ENCODE measurements at regions not wholly inside any gene's neighbourhood (a gene's known extent, or its start where the extent isn't known, plus 50 kb on each side); places are given as distances from the start of the nearest gene placed in this dataset.

GRCh38 chr16:9170470-9170869 is 79.0 kb downstream of the HAPSTR1 start (continued):
- TF ChIP-seq, protein P1, sequence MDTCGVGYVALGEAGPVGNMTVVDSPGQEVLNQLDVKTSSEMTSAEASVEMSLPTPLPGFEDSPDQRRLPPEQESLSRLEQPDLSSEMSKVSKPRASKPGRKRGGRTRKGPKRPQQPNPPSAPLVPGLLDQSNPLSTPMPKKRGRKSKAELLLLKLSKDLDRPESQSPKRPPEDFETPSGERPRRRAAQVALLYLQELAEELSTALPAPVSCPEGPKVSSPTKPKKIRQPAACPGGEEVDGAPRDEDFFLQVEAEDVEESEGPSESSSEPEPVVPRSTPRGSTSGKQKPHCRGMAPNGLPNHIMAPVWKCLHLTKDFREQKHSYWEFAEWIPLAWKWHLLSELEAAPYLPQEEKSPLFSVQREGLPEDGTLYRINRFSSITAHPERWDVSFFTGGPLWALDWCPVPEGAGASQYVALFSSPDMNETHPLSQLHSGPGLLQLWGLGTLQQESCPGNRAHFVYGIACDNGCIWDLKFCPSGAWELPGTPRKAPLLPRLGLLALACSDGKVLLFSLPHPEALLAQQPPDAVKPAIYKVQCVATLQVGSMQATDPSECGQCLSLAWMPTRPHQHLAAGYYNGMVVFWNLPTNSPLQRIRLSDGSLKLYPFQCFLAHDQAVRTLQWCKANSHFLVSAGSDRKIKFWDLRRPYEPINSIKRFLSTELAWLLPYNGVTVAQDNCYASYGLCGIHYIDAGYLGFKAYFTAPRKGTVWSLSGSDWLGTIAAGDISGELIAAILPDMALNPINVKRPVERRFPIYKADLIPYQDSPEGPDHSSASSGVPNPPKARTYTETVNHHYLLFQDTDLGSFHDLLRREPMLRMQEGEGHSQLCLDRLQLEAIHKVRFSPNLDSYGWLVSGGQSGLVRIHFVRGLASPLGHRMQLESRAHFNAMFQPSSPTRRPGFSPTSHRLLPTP (IDR thresholded peaks at IDR 0.05; ENCODE audit: borderline replicate concordance, extremely low read depth, insufficient read length), result no peak
- no peak for TF ChIP-seq ZNF134 (CRISPR knock-in tag; conservative IDR thresholded peaks at IDR 0.05)
- TF ChIP-seq EGR1 (conservative IDR thresholded peaks at IDR 0.05), result no peak
- no peak for TF ChIP-seq ILF3 (IDR thresholded peaks at IDR 0.05; ENCODE audit: borderline replicate concordance)
- TF ChIP-seq, protein P2, sequence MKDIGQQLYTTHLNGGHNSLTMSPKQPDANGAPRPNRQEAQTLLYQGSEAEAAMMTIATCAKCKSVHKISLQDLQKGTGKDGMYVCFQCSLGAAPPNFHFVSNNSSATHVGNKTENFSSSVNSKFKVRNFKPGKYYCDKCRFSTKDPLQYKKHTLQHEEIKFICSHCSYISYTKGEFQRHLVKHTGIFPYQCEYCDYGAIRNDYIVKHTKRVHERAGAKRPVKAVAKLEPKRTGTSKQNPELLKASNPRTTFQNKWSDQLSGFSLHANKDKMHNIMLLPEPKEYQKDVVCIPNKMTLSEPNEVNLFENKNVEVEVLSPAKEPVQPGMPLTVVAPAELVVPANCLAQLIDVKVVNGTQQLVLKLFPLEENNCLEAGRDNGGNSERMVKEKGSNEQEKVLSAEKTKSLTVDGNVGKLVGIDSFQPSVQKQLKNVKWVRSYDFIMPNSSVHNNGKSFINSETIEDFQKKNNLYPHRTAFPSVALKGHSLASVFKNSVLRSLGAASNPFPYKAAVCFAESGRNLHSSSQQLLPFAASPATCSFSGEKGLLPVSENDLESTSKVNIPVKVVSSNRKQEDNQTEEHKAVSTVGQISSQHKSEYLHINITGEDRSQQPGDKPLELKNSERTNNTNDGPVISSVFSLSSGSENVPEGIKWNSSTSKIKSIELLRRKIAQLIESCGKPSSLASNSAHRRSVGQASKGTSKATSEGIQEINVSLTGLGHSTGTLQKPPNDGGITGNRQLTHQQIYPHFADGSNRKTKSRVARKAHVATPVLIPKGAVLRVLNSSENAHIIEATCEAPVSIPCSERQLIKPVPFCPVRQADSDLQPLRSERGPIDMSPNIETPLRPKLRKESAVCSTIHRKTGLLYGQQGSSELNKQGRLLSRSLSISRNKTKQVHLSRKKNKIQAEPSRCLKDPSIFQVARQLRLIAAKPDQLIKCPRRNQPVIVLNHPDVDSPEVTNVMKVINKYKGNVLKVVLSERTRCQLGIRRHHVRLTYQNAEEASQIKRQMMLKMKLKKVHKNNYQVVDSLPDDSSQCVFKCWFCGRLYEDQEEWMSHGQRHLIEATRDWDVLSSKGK (CRISPR knock-in tag; IDR thresholded peaks at IDR 0.05), result no peak
- TF ChIP-seq ZFP1 (CRISPR knock-in tag; IDR thresholded peaks at IDR 0.05), result no peak
- TF ChIP-seq, protein P3, sequence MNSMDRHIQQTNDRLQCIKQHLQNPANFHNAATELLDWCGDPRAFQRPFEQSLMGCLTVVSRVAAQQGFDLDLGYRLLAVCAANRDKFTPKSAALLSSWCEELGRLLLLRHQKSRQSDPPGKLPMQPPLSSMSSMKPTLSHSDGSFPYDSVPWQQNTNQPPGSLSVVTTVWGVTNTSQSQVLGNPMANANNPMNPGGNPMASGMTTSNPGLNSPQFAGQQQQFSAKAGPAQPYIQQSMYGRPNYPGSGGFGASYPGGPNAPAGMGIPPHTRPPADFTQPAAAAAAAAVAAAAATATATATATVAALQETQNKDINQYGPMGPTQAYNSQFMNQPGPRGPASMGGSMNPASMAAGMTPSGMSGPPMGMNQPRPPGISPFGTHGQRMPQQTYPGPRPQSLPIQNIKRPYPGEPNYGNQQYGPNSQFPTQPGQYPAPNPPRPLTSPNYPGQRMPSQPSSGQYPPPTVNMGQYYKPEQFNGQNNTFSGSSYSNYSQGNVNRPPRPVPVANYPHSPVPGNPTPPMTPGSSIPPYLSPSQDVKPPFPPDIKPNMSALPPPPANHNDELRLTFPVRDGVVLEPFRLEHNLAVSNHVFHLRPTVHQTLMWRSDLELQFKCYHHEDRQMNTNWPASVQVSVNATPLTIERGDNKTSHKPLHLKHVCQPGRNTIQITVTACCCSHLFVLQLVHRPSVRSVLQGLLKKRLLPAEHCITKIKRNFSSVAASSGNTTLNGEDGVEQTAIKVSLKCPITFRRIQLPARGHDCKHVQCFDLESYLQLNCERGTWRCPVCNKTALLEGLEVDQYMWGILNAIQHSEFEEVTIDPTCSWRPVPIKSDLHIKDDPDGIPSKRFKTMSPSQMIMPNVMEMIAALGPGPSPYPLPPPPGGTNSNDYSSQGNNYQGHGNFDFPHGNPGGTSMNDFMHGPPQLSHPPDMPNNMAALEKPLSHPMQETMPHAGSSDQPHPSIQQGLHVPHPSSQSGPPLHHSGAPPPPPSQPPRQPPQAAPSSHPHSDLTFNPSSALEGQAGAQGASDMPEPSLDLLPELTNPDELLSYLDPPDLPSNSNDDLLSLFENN (IDR thresholded peaks at IDR 0.05; ENCODE audit: low read depth in 2 of 2, low read length in 2 of 2), result no peak
- TF ChIP-seq EZH2 (IDR thresholded peaks at IDR 0.05; ENCODE audit: borderline replicate concordance, low read depth, low read length), result no peak
